ENCODE measurements at regions not wholly inside any gene's neighbourhood (a gene's known extent, or its start where the extent isn't known, plus 50 kb on each side); places are given as distances from the start of the nearest gene placed in this dataset.

- TF ChIP-seq CTCF (conservative IDR thresholded peaks at IDR 0.05; ENCODE audit: low read depth, low read length), result no peak
- no peak overlapping the region for H3K4me3 ChIP-seq (ENCODE audit: low read depth, low read length)
- DNase-seq (ENCODE audit: low read depth), result no peak
These were observed 227.4 kb upstream of the MYT1L start for GRCh38 chr2:2558476-2558875.

- DNase-seq (ENCODE audit: low read depth), result no peak
- TF ChIP-seq CTCF (conservative IDR thresholded peaks at IDR 0.05; ENCODE audit: low read depth, low read length), result no peak
- H3K4me3 ChIP-seq (ENCODE audit: low read depth, low read length), result no peak overlapping the region
These were observed 226.4 kb upstream of the MYT1L start for GRCh38 chr2:2557475-2557874.

GRCh38 chr2:2550856-2551255 is 219.8 kb upstream of the MYT1L start:
- DNase-seq (ENCODE audit: low read depth), result no peak
- no peak for TF ChIP-seq CTCF (conservative IDR thresholded peaks at IDR 0.05; ENCODE audit: low read depth, low read length)
- H3K4me3 ChIP-seq (ENCODE audit: low read depth, low read length), result no peak overlapping the region

GRCh38 chr2:2547911-2548310 is 216.8 kb upstream of the MYT1L start:
- TF ChIP-seq CTCF (conservative IDR thresholded peaks at IDR 0.05; ENCODE audit: low read depth, low read length), result no peak
- no peak for DNase-seq (ENCODE audit: low read depth)
- H3K4me3 ChIP-seq (ENCODE audit: low read depth, low read length), result no peak overlapping the region

GRCh38 chr2:2547451-2547850 is 216.4 kb upstream of the MYT1L start:
- no peak for TF ChIP-seq CTCF (conservative IDR thresholded peaks at IDR 0.05; ENCODE audit: low read depth, low read length)
- H3K4me3 ChIP-seq (ENCODE audit: low read depth, low read length), result no peak overlapping the region
- no peak for DNase-seq (ENCODE audit: low read depth)

GRCh38 chr2:2546046-2546445 is 215.0 kb upstream of the MYT1L start:
- H3K4me3 ChIP-seq (ENCODE audit: low read depth, low read length), result no peak overlapping the region
- TF ChIP-seq CTCF (conservative IDR thresholded peaks at IDR 0.05; ENCODE audit: low read depth, low read length), result no peak
- DNase-seq (ENCODE audit: low read depth), result no peak

GRCh38 chr2:2542966-2543611 is 212.0 kb upstream of the MYT1L start:
- no peak for TF ChIP-seq CTCF (conservative IDR thresholded peaks at IDR 0.05; ENCODE audit: low read depth, low read length)
- H3K4me3 ChIP-seq (ENCODE audit: low read depth, low read length), result no peak overlapping the region
- no peak for DNase-seq (ENCODE audit: low read depth)

Measured in choroid plexus epithelial cell (primary cell).